ELR (cell line): ENCODE measurements at regions not wholly inside any gene's neighbourhood (a gene's known extent, or its start where the extent isn't known, plus 50 kb on each side); places are given as distances from the start of the nearest gene placed in this dataset.
A peak's percentile ranks its signal among the peaks of the same experiment; 100 is the strongest.
"Not testable (repeated sequence)": the region's sequence is repeated elsewhere in the genome, so short reads cannot be mapped to it uniquely, and the experiment has no call there.

Experiments used
- DNase-seq: peaks from one replicate; pipeline ENCODE4 v3.0.0-alpha.2; 2015; ENCODE audit warnings: low read depth

- no peak for DNase-seq
These were observed 183.6 kb upstream of the TNC start for GRCh38 chr9:115301581-115301980.

- DNase-seq = no peak
These were observed 187.6 kb upstream of the TNC start for GRCh38 chr9:115305543-115305942.

- DNase-seq = no peak
These were observed 188.9 kb upstream of the TNC start for GRCh38 chr9:115306865-115307264.

- DNase-seq = no peak
These were observed 195.6 kb upstream of the TNC start for GRCh38 chr9:115313545-115313944.

GRCh38 chr9:115326461-115326860 is 208.5 kb upstream of the TNC start:
- no peak for DNase-seq

GRCh38 chr9:115327436-115328122 is 209.6 kb upstream of the TNC start:
- no peak for DNase-seq

GRCh38 chr9:115328228-115328627 is 210.3 kb upstream of the TNC start:
- peak; percentile 7 for DNase-seq

GRCh38 chr9:115328677-115329076 is 210.7 kb upstream of the TNC start:
- no peak for DNase-seq

- DNase-seq = peak; percentile 26
These were observed 215.5 kb upstream of the TNC start for GRCh38 chr9:115333277-115334070.

GRCh38 chr9:115335439-115335838 is 217.5 kb upstream of the TNC start:
- DNase-seq = no peak

- no peak for DNase-seq
These were observed 222.4 kb upstream of the TNC start for GRCh38 chr9:115340314-115340713.

GRCh38 chr9:115341426-115341825 is 223.5 kb upstream of the TNC start:
- no peak for DNase-seq

- not testable (repeated sequence) for DNase-seq
These were observed 229.8 kb upstream of the TNC start for GRCh38 chr9:115347776-115348175.

GRCh38 chr9:115348936-115349335 is 231.0 kb upstream of the TNC start:
- not testable (repeated sequence) for DNase-seq

GRCh38 chr9:115349542-115349941 is 231.6 kb upstream of the TNC start:
- DNase-seq = peak; percentile 61

GRCh38 chr9:115350548-115350947 is 232.6 kb upstream of the TNC start:
- peak; percentile 24 for DNase-seq

- DNase-seq = peak; percentile 27
These were observed 235.7 kb upstream of the TNC start for GRCh38 chr9:115353681-115354080.

- no peak for DNase-seq
These were observed 239.9 kb upstream of the TNC start for GRCh38 chr9:115357821-115358220.

- DNase-seq = no peak
These were observed 241.2 kb upstream of the TNC start for GRCh38 chr9:115359017-115359780.

GRCh38 chr9:115360122-115360521 is 242.2 kb upstream of the TNC start:
- no peak for DNase-seq

- no peak for DNase-seq
These were observed 244.1 kb upstream of the TNC start for GRCh38 chr9:115362101-115362500.

- no peak for DNase-seq
These were observed 244.7 kb upstream of the TNC start for GRCh38 chr9:115362640-115363039.

- DNase-seq = peak; percentile 4
These were observed 247.0 kb upstream of the TNC start for GRCh38 chr9:115364991-115365390.
